GM18519 (cell line): ENCODE measurements at regions not wholly inside any gene's neighbourhood (a gene's known extent, or its start where the extent isn't known, plus 50 kb on each side); places are given as distances from the start of the nearest gene placed in this dataset.
"Not testable (repeated sequence)": the region's sequence is repeated elsewhere in the genome, so short reads cannot be mapped to it uniquely, and the experiment has no call there.

Source experiments
- ATAC-seq: cut with Tn5 transposase; IDR thresholded peaks from one replicate; pipeline ENCODE4 v1.9.1; 2021; ENCODE audit warnings: mild to moderate bottlenecking, moderate library complexity; ENCODE audit not compliant: unreplicated experiment, low FRiP score

DNA sequence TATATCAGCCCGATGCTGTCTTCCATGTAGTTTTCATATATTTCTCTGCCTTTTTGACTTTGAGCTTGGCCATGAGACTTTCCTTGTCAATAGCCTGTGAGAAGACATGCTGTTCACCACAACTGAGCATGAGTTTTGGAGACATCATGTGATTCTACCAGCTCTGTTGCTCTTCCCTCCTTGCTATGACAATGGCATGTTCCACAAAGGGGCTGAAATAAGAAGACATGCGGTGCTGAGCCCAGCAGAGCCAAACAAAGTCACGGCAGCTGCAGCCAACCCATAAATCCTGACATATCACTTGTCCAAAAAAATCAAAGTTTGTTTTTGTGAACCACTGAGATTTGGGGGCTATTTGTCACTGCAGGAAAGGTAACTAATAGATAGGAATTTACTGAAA is 343.4 kb upstream of the KITLG start:
- no peak for ATAC-seq

- no peak for ATAC-seq
These were observed 342.5 kb upstream of the KITLG start for GRCh38 chr12:88922816-88923215.

- no peak for ATAC-seq
These were observed 341.7 kb upstream of the KITLG start for GRCh38 chr12:88921890-88922532.

DNA sequence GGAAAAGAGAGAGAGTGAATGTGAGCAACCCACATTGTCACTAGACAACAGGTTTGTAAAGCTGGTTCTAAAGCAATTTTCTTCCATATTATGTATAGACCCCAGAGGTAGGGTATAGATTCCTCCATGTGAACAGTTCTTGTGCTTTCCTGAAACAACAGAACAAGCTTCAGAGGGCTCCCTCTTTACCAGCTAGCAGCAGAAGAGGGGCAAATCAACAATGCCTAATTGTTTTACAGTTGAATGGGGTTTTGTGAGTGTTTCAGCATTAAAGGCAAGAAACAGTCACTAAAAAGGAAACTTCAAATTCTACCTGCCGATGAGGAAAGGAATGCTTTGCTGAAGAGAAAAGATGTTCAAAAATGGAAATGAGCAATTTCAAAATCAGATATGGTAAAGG is 341.2 kb upstream of the KITLG start:
- ATAC-seq: no peak

GRCh38 chr12:88918161-88918560 is 337.9 kb upstream of the KITLG start:
- no peak for ATAC-seq

- ATAC-seq: no peak
These were observed 334.7 kb upstream of the KITLG start for GRCh38 chr12:88914967-88915366.

DNA sequence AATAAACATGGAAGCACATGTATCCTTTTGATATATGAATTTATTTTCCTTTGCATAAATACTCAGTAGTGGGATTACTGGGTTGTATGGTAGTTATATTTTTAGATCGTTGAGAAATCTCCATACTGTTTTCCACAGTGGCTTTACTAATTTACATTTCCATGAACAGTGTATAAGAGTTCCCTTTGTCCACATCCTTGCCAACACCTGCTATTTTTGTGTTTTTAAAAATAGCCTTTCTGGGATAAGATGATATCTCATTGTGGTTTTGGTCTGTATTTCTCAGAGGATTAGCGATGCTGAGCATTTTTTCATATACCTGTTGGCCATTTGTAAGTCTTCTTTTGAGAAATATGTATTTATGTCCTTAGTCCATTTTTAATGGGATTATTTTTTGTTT is 329.2 kb upstream of the KITLG start:
- ATAC-seq: no peak

DNA sequence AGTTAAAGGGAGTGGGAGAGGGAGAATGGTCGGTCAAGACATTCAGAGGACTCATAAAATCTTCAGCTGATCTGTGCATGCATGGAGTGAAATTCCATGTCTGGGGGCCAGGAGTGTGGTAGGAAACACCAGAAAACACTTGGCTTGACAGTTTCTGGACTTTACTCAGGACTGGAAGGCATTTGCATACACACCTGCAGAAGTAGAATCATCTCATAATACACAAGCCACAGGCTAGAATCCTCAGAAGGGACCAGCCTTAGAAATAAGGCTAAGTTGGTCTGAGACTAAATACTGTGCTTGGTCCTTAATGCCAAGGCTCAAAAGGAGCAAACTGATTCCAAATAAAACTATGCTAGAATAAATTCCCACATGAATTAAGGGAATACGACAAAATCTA is 328.1 kb upstream of the KITLG start:
- no peak for ATAC-seq

DNA sequence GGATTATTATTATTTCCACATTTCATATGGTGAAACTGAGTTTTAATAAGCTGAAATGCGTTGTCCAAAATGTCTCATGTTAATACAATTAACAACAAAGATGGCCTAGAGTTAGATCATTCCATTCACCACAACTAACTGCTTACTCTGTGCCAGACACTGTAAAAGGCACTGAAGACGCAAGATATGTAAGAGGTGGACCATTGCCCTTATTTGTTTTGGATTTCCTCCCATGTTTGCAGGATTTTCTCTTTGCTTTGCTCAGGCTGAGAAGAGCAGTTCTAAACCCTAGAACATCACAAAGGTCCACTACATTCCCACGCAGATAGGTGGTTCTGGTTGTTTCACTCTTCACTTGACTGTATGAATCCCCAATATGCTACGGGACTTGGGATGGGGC is 324.4 kb upstream of the KITLG start:
- no peak for ATAC-seq

GRCh38 chr12:88903333-88903732 is 323.1 kb upstream of the KITLG start:
- ATAC-seq: no peak

- ATAC-seq: no peak
These were observed 317.5 kb upstream of the KITLG start for GRCh38 chr12:88897723-88898122.

DNA sequence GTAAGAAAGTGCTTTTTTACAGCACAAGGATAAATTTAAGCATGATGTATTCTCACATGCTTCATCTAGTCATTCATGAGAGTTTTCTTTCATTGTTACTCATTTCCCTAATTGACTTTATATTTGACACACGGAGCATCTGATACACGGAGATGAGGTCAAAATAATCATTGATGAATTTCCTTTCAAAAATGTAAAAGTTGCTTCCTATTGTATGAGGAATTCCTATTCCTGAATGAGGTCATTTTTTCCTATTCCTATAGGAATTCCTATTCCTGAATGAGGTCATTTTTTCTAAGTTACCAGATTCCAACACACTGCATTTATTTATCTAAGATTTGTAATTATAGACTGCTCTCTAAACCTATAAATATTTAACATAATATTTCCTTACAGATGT is 316.7 kb upstream of the KITLG start:
- no peak for ATAC-seq

- no peak for ATAC-seq
These were observed 315.4 kb upstream of the KITLG start for GRCh38 chr12:88895634-88896033.

- no peak for ATAC-seq
These were observed 313.5 kb upstream of the KITLG start for GRCh38 chr12:88893801-88894200.

- not testable (repeated sequence) for ATAC-seq
These were observed 311.2 kb upstream of the KITLG start for GRCh38 chr12:88891434-88891833.

- ATAC-seq: no peak
These were observed 309.2 kb upstream of the KITLG start for GRCh38 chr12:88889326-88890110.

DNA sequence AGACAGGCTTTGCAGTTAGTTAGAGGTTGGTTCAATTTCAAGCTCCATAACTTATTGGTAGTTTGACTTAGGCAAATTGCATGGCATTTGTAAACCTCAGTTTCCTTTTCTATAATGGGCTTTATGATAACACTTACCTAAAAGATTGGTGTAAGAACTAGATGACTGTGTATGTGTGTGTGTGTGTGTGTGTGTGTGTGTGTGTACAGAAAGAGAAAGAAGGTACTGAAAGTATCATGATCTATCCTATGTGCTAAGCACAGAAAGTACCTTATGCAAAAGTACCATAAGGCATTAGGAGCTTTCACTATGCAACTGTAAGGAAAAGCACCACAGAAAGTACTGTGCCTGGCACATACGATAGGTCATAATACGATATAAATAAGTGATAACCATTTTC is 304.3 kb upstream of the KITLG start:
- ATAC-seq: peak; percentile 92

DNA sequence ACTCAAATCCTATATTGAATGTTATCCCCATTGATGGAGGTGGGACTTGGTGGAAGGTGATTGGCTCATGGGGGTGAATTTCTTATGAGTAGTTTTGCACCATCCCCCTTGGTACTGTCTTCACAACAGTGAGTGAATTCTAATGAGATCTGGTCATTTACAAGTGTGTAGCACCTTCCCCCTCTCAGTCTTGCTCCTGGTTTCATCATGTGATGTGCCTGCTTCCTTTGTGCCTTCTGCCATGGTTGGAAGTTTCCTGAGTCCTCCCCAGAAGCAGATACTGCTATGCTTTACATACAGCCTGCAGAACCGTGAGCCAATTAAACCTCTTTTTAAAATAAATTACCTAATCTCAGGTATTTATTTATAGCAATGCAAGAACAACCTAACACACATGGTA is 302.4 kb upstream of the KITLG start:
- no peak for ATAC-seq

- ATAC-seq: no peak
These were observed 299.8 kb upstream of the KITLG start for GRCh38 chr12:88880051-88880450.

- no peak for ATAC-seq
These were observed 298.0 kb upstream of the KITLG start for GRCh38 chr12:88878295-88878694.

GRCh38 chr12:88876857-88877256 is 296.6 kb upstream of the KITLG start:
- no peak for ATAC-seq

GRCh38 chr12:88870000-88870737 is 289.9 kb upstream of the KITLG start:
- no peak for ATAC-seq
